Nephron (organoid): ENCODE measurements at regions not wholly inside any gene's neighbourhood (a gene's known extent, or its start where the extent isn't known, plus 50 kb on each side); places are given as distances from the start of the nearest gene placed in this dataset.

ENCODE experiments used
- H3K27ac Mint-ChIP-seq, 3 experiments: 2 replicates each; pipeline ENCODE4 v1.8.0; 2020; ENCODE audit warnings: mixed read lengths in 3 of 3, mild to moderate bottlenecking in 2 of 3, moderate library complexity in 1 of 3
- H3K27me3 Mint-ChIP-seq: 2 replicates; pipeline ENCODE4 v1.8.0; 2021; ENCODE audit warnings: low read depth, mild to moderate bottlenecking, moderate library complexity, mixed read lengths
- H3K36me3 Mint-ChIP-seq: 2 replicates; pipeline ENCODE4 v1.8.0; 2020; ENCODE audit warnings: low read depth, mixed read lengths
- H3K4me1 Mint-ChIP-seq: 2 replicates; pipeline ENCODE4 v1.8.0; 2020; ENCODE audit warnings: mixed read lengths
- H3K4me3 Mint-ChIP-seq, 3 experiments: 2 replicates each; pipeline ENCODE4 v1.8.0; 2020; ENCODE audit warnings: mild to moderate bottlenecking in 3 of 3, mixed read lengths in 3 of 3, moderate library complexity in 2 of 3
- H3K9me3 Mint-ChIP-seq: 2 replicates; pipeline ENCODE4 v1.8.0; 2020; ENCODE audit warnings: mixed read lengths
- TF ChIP-seq, protein P1 (sequence below), 3 experiments: fragments of 200-600 bp; sonication (generic); IDR thresholded peaks; one replicate each; pipeline ENCODE4 v1.5.0; 2021; ENCODE audit warnings: antibody characterized with exemption in 3 of 3; ENCODE audit not compliant: unreplicated experiment in 3 of 3

DNA sequence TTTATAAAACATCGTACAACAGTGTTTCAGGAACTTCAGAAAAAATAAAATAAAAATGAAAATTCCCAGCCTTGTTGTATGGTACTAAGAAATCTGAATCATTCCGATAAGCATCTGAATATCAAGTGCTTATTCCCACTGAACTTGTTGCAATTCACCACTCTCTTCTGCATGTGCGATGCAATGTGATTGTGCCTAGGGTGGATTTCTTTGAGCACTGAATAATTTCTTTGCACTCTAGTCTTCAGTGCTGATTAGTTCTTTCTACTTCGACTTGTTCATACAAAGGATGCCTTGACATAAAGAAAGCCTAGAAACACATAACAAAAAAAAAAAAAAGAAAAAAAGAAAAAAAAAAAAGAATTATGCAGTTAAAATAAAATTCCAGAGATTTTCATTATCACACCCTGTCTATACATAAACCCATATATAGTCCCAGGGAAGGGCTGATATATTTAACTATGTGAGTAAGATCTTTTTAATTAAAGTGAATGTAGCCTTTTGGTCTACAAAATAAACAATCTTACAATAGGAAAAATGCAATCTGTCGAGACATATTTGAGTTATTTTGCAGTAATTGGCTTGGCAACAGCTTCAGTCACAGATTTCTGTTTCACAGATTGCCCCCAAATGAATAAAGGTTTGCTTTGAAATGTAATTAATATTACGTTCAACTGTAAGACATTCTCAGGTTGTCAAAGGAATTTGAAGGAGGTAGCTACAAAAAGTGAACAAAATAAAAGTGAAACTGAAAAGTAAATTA is 1118.9 kb upstream of the CELF2 start:
- Mint-ChIP-seq H3K4me3 (no peak overlapping the region), H3K27ac (no peak overlapping the region), H3K36me3 (no peaks in the 10 kb centered on the region), H3K9me3 (no peaks in the 10 kb centered on the region), H3K4me1 (peaks cover 17% of the 10 kb centered on the region), H3K27me3 (peaks cover 24% of the 10 kb centered on the region)
- TF ChIP-seq, protein P1, sequence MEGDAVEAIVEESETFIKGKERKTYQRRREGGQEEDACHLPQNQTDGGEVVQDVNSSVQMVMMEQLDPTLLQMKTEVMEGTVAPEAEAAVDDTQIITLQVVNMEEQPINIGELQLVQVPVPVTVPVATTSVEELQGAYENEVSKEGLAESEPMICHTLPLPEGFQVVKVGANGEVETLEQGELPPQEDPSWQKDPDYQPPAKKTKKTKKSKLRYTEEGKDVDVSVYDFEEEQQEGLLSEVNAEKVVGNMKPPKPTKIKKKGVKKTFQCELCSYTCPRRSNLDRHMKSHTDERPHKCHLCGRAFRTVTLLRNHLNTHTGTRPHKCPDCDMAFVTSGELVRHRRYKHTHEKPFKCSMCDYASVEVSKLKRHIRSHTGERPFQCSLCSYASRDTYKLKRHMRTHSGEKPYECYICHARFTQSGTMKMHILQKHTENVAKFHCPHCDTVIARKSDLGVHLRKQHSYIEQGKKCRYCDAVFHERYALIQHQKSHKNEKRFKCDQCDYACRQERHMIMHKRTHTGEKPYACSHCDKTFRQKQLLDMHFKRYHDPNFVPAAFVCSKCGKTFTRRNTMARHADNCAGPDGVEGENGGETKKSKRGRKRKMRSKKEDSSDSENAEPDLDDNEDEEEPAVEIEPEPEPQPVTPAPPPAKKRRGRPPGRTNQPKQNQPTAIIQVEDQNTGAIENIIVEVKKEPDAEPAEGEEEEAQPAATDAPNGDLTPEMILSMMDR (IDR thresholded peaks at IDR 0.05; ENCODE audit: unreplicated experiment in 3 of 3): no peak

DNA sequence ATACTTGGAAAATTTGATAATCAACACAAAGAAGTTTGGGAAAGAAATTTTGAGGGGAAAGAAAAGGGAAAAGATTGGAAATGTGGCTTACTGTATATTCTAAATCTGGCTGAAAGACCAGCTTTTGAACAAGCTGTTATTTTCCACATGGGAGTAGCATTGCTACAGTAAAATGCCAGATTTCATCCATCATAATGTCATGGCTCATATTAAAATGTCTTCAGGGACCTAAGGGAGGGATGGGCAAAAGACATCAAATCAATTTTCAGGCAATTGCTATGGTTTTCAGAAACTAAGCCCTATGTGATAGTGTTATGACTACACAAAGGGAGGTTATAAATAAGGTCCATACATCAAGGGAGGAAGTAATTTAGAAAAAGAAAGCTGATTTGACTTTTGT is 1116.9 kb upstream of the CELF2 start:
- peaks cover under 1% of the 10 kb centered on the region for H3K9me3 Mint-ChIP-seq
- H3K36me3 Mint-ChIP-seq: no peaks in the 10 kb centered on the region
- H3K4me1 Mint-ChIP-seq: peaks cover 10% of the 10 kb centered on the region
- no peak overlapping the region for H3K27ac Mint-ChIP-seq
- no peak overlapping the region for H3K4me3 Mint-ChIP-seq
- peaks cover 21% of the 10 kb centered on the region for H3K27me3 Mint-ChIP-seq
- TF ChIP-seq, protein P1 (IDR thresholded peaks at IDR 0.05; ENCODE audit: unreplicated experiment in 3 of 3): no peak

DNA sequence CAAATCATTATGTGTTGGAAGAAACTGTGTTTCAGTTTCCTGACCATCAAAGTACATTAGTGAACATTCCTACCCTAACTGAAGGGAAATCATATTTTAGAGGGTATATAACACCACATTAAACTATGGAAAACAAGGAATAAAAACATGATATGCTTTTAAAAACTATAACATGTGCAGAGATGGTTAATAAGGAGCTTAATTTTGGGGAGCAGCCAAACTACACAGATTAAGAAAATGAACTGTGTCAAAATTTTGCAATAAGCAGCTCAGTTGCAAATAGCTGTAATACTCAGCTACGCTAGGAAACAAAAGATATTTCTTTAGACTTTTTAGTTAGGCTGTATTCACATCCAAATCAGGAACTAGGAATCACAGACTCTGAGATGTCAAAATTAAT is 1115.7 kb upstream of the CELF2 start:
- peaks cover 6% of the 10 kb centered on the region for H3K4me1 Mint-ChIP-seq
- no peak overlapping the region for H3K4me3 Mint-ChIP-seq
- H3K9me3 Mint-ChIP-seq: peaks cover 7% of the 10 kb centered on the region
- no peaks in the 10 kb centered on the region for H3K36me3 Mint-ChIP-seq
- TF ChIP-seq, protein P1 (IDR thresholded peaks at IDR 0.05; ENCODE audit: unreplicated experiment in 3 of 3): no peak
- H3K27ac Mint-ChIP-seq: no peak overlapping the region
- H3K27me3 Mint-ChIP-seq: peaks cover 24% of the 10 kb centered on the region

DNA sequence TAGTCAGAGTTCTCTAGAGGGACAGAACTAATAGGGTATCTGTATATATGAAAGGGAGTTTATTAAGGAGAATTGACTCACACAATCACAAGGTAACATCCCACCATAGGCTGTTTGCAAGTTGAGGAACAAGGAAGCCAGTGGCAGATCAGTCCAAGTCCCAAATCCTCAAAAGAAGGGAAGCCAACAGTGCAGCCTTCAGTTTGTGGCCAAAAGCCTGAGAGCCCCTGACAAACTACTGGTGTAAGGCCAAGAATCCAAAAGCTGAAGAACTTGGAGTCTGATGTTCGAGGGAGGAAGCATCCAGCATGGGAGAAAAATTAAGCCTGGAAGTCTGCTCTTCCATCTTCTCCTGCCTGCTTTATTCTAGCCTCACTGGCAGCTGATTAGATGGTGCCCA is 1107.2 kb upstream of the CELF2 start:
- peaks cover 26% of the 10 kb centered on the region for H3K27me3 Mint-ChIP-seq
- H3K4me3 Mint-ChIP-seq: no peak overlapping the region
- peaks cover 18% of the 10 kb centered on the region for H3K9me3 Mint-ChIP-seq
- TF ChIP-seq, protein P1 (IDR thresholded peaks at IDR 0.05; ENCODE audit: unreplicated experiment in 3 of 3): no peak
- no peaks in the 10 kb centered on the region for H3K36me3 Mint-ChIP-seq
- no peak overlapping the region for H3K27ac Mint-ChIP-seq
- H3K4me1 Mint-ChIP-seq: no peaks in the 10 kb centered on the region

DNA sequence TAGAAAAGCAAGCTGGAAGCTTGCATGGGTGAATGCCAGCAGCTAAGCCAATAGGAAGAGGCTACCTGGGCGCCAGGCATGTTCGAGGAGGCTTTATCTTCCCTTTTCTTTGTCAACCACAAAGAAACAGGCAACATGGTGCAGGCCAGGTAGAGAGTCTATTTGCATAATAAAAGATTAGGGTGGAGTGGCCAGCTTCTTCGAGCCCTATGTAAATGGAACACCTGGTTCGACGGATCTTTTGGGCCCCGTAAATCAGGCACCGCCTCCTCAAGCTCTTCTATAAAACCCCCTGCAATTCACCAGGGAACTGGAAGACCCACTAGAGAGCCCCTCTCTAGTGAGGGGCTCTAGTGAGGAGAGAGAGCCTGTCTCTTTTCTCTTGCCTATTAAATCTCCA is 1106.2 kb upstream of the CELF2 start:
- Mint-ChIP-seq H3K36me3 (no peaks in the 10 kb centered on the region), H3K27ac (no peak overlapping the region), H3K9me3 (peaks cover 14% of the 10 kb centered on the region), H3K4me1 (no peaks in the 10 kb centered on the region), H3K4me3 (no peak overlapping the region), H3K27me3 (peaks cover 28% of the 10 kb centered on the region)
- TF ChIP-seq, protein P1 (IDR thresholded peaks at IDR 0.05; ENCODE audit: unreplicated experiment in 3 of 3): no peak
